ENCODE measurements at regions not wholly inside any gene's neighbourhood (a gene's known extent, or its start where the extent isn't known, plus 50 kb on each side); places are given as distances from the start of the nearest gene placed in this dataset.

- no peak for TF ChIP-seq EZH2 (IDR thresholded peaks at IDR 0.05; ENCODE audit: borderline replicate concordance, low read depth, low read length, severe bottlenecking)
- no peak overlapping the region for H3K27ac ChIP-seq (ENCODE audit: low read length)
- ATAC-seq (ENCODE audit: insufficient read depth, low read depth) = no peak
- DNase-seq = no peak
- no peak overlapping the region for H3K4me3 ChIP-seq (ENCODE audit: low read depth in 1 of 2, low read length in 2 of 2)
- no peaks in the 10 kb centered on the region for H3K36me3 ChIP-seq (ENCODE audit: insufficient read depth, low read length)
- no peaks in the 10 kb centered on the region for H3K4me1 ChIP-seq (ENCODE audit: insufficient read depth, low read length)
- no peak overlapping the region for H2AFZ ChIP-seq (ENCODE audit: low read depth, low read length)
- H3K9ac ChIP-seq (ENCODE audit: low read depth, low read length) = no peak overlapping the region
- H4K20me1 ChIP-seq (ENCODE audit: insufficient read depth, low read length) = no peaks in the 10 kb centered on the region
- peaks cover 64% of the 10 kb centered on the region for H3K27me3 ChIP-seq (ENCODE audit: insufficient read depth, low read length, poor library complexity)
- no peaks in the 10 kb centered on the region for H3K9me3 ChIP-seq (ENCODE audit: insufficient read depth, low read length, severe bottlenecking)
- H3K4me2 ChIP-seq (ENCODE audit: insufficient read depth, low read length) = no peak overlapping the region
- no peaks in the 10 kb centered on the region for H3K79me2 ChIP-seq (ENCODE audit: insufficient read depth, low read length)
These were observed 49.9 kb upstream of the LAPTM5 start for GRCh38 chr1:30807318-30808066.

Data from DND-41 (cell line).